ENCODE measurements at regions not wholly inside any gene's neighbourhood (a gene's known extent, or its start where the extent isn't known, plus 50 kb on each side); places are given as distances from the start of the nearest gene placed in this dataset.
"Not testable (repeated sequence)": the region's sequence is repeated elsewhere in the genome, so short reads cannot be mapped to it uniquely, and the experiment has no call there.

GRCh38 chr10:35827783-35828182 is 185.7 kb upstream of the FZD8 start:
- Histone ChIP-seq H3K4me1 (ENCODE audit: control insufficient read depth, insufficient read depth, low read length) (no peaks in the 10 kb centered on the region), H3K27ac (ENCODE audit: insufficient read depth, low read depth, low read length, poor library complexity, severe bottlenecking) (no peak overlapping the region), H3K4me3 (ENCODE audit: insufficient read depth, low read depth, low read length) (no peak overlapping the region), H3K36me3 (ENCODE audit: control insufficient read depth, insufficient read depth, low read length) (no peaks in the 10 kb centered on the region), H3K9me3 (ENCODE audit: control insufficient read depth, low read length) (no peaks in the 10 kb centered on the region), H3K27me3 (ENCODE audit: control insufficient read depth, insufficient read depth, low read length, poor library complexity, severe bottlenecking) (no peaks in the 10 kb centered on the region)
- WGBS, 2 experiments = 84 to 86% methylated on average over 9 of the region's 9 CpGs

- no peaks in the 10 kb centered on the region for H3K9me3 ChIP-seq (ENCODE audit: control insufficient read depth, low read length)
- WGBS, 2 experiments = 91 to 95% methylated on average over 3 of the region's 3 CpGs
- no peak overlapping the region for H3K27ac ChIP-seq (ENCODE audit: insufficient read depth, low read depth, low read length, poor library complexity, severe bottlenecking)
- H3K4me3 ChIP-seq (ENCODE audit: insufficient read depth, low read depth, low read length) = no peak overlapping the region
- H3K36me3 ChIP-seq (ENCODE audit: control insufficient read depth, insufficient read depth, low read length) = no peaks in the 10 kb centered on the region
- H3K4me1 ChIP-seq (ENCODE audit: control insufficient read depth, insufficient read depth, low read length) = no peaks in the 10 kb centered on the region
- H3K27me3 ChIP-seq (ENCODE audit: control insufficient read depth, insufficient read depth, low read length, poor library complexity, severe bottlenecking) = no peaks in the 10 kb centered on the region
These were observed 182.6 kb upstream of the FZD8 start for GRCh38 chr10:35824704-35825103.

- H3K27ac ChIP-seq (ENCODE audit: insufficient read depth, low read depth, low read length, poor library complexity, severe bottlenecking) = no peak overlapping the region
- no peaks in the 10 kb centered on the region for H3K36me3 ChIP-seq (ENCODE audit: control insufficient read depth, insufficient read depth, low read length)
- no peaks in the 10 kb centered on the region for H3K27me3 ChIP-seq (ENCODE audit: control insufficient read depth, insufficient read depth, low read length, poor library complexity, severe bottlenecking)
- H3K9me3 ChIP-seq (ENCODE audit: control insufficient read depth, low read length) = no peaks in the 10 kb centered on the region
- 53 to 55% methylated on average over 9 of the region's 9 CpGs for WGBS, 2 experiments
- H3K4me1 ChIP-seq (ENCODE audit: control insufficient read depth, insufficient read depth, low read length) = no peaks in the 10 kb centered on the region
- no peak overlapping the region for H3K4me3 ChIP-seq (ENCODE audit: insufficient read depth, low read depth, low read length)
These were observed 180.2 kb upstream of the FZD8 start for GRCh38 chr10:35822316-35822715.

GRCh38 chr10:35821339-35821911 is 179.3 kb upstream of the FZD8 start:
- 86% methylated on average over 4 of the region's 4 CpGs for WGBS, 2 experiments
- Histone ChIP-seq H3K27me3 (ENCODE audit: control insufficient read depth, insufficient read depth, low read length, poor library complexity, severe bottlenecking) (no peaks in the 10 kb centered on the region), H3K4me1 (ENCODE audit: control insufficient read depth, insufficient read depth, low read length) (no peaks in the 10 kb centered on the region), H3K36me3 (ENCODE audit: control insufficient read depth, insufficient read depth, low read length) (no peaks in the 10 kb centered on the region), H3K27ac (ENCODE audit: insufficient read depth, low read depth, low read length, poor library complexity, severe bottlenecking) (no peak overlapping the region), H3K9me3 (ENCODE audit: control insufficient read depth, low read length) (no peaks in the 10 kb centered on the region), H3K4me3 (ENCODE audit: insufficient read depth, low read depth, low read length) (no peak overlapping the region)

- Histone ChIP-seq H3K27ac (ENCODE audit: insufficient read depth, low read depth, low read length, poor library complexity, severe bottlenecking) (no peak overlapping the region), H3K9me3 (ENCODE audit: control insufficient read depth, low read length) (no peaks in the 10 kb centered on the region), H3K36me3 (ENCODE audit: control insufficient read depth, insufficient read depth, low read length) (no peaks in the 10 kb centered on the region), H3K4me3 (ENCODE audit: insufficient read depth, low read depth, low read length) (no peak overlapping the region), H3K27me3 (ENCODE audit: control insufficient read depth, insufficient read depth, low read length, poor library complexity, severe bottlenecking) (no peaks in the 10 kb centered on the region), H3K4me1 (ENCODE audit: control insufficient read depth, insufficient read depth, low read length) (no peaks in the 10 kb centered on the region)
- WGBS, 2 experiments = 97 to 98% methylated on average over 5 of the region's 5 CpGs
These were observed 177.6 kb upstream of the FZD8 start for GRCh38 chr10:35819736-35820135.

- H3K27me3 ChIP-seq (ENCODE audit: control insufficient read depth, insufficient read depth, low read length, poor library complexity, severe bottlenecking) = no peaks in the 10 kb centered on the region
- no peaks in the 10 kb centered on the region for H3K9me3 ChIP-seq (ENCODE audit: control insufficient read depth, low read length)
- 91 to 92% methylated on average over 3 of the region's 3 CpGs for WGBS, 2 experiments
- no peaks in the 10 kb centered on the region for H3K4me1 ChIP-seq (ENCODE audit: control insufficient read depth, insufficient read depth, low read length)
- H3K27ac ChIP-seq (ENCODE audit: insufficient read depth, low read depth, low read length, poor library complexity, severe bottlenecking) = no peak overlapping the region
- no peaks in the 10 kb centered on the region for H3K36me3 ChIP-seq (ENCODE audit: control insufficient read depth, insufficient read depth, low read length)
- no peak overlapping the region for H3K4me3 ChIP-seq (ENCODE audit: insufficient read depth, low read depth, low read length)
These were observed 176.9 kb upstream of the FZD8 start for GRCh38 chr10:35819011-35819410.

- H3K9me3 ChIP-seq (ENCODE audit: control insufficient read depth, low read length); H3K27me3 ChIP-seq (ENCODE audit: control insufficient read depth, insufficient read depth, low read length, poor library complexity, severe bottlenecking); H3K36me3 ChIP-seq (ENCODE audit: control insufficient read depth, insufficient read depth, low read length); H3K4me1 ChIP-seq (ENCODE audit: control insufficient read depth, insufficient read depth, low read length); H3K4me3 ChIP-seq (ENCODE audit: insufficient read depth, low read depth, low read length); H3K27ac ChIP-seq (ENCODE audit: insufficient read depth, low read depth, low read length, poor library complexity, severe bottlenecking): not testable (repeated sequence)
- 94 to 99% methylated on average over 3 to 4 of the region's 5 CpGs for WGBS, 2 experiments
These were observed 175.0 kb upstream of the FZD8 start for GRCh38 chr10:35817109-35817508.

GRCh38 chr10:35813219-35813618 is 171.1 kb upstream of the FZD8 start:
- Histone ChIP-seq H3K27me3 (ENCODE audit: control insufficient read depth, insufficient read depth, low read length, poor library complexity, severe bottlenecking) (no peaks in the 10 kb centered on the region), H3K9me3 (ENCODE audit: control insufficient read depth, low read length) (no peaks in the 10 kb centered on the region), H3K4me3 (ENCODE audit: insufficient read depth, low read depth, low read length) (no peak overlapping the region), H3K27ac (ENCODE audit: insufficient read depth, low read depth, low read length, poor library complexity, severe bottlenecking) (no peak overlapping the region), H3K4me1 (ENCODE audit: control insufficient read depth, insufficient read depth, low read length) (no peaks in the 10 kb centered on the region), H3K36me3 (ENCODE audit: control insufficient read depth, insufficient read depth, low read length) (no peaks in the 10 kb centered on the region)
- WGBS, 2 experiments = 93 to 98% methylated on average over 3 of the region's 4 CpGs

GRCh38 chr10:35808344-35808743 is 166.2 kb upstream of the FZD8 start:
- no peaks in the 10 kb centered on the region for H3K9me3 ChIP-seq (ENCODE audit: control insufficient read depth, low read length)
- no peak overlapping the region for H3K27ac ChIP-seq (ENCODE audit: insufficient read depth, low read depth, low read length, poor library complexity, severe bottlenecking)
- no peak overlapping the region for H3K4me3 ChIP-seq (ENCODE audit: insufficient read depth, low read depth, low read length)
- WGBS, 2 experiments = 93 to 100% methylated on average over 1 of the region's 1 CpG
- no peaks in the 10 kb centered on the region for H3K27me3 ChIP-seq (ENCODE audit: control insufficient read depth, insufficient read depth, low read length, poor library complexity, severe bottlenecking)
- H3K4me1 ChIP-seq (ENCODE audit: control insufficient read depth, insufficient read depth, low read length) = peaks cover 3% of the 10 kb centered on the region
- H3K36me3 ChIP-seq (ENCODE audit: control insufficient read depth, insufficient read depth, low read length) = no peaks in the 10 kb centered on the region

GRCh38 chr10:35803046-35803445 is 160.9 kb upstream of the FZD8 start:
- WGBS, 2 experiments = 61 to 73% methylated on average over 2 of the region's 2 CpGs
- H3K4me1 ChIP-seq (ENCODE audit: control insufficient read depth, insufficient read depth, low read length) = peaks cover 8% of the 10 kb centered on the region
- no peaks in the 10 kb centered on the region for H3K36me3 ChIP-seq (ENCODE audit: control insufficient read depth, insufficient read depth, low read length)
- no peak overlapping the region for H3K27ac ChIP-seq (ENCODE audit: insufficient read depth, low read depth, low read length, poor library complexity, severe bottlenecking)
- no peaks in the 10 kb centered on the region for H3K9me3 ChIP-seq (ENCODE audit: control insufficient read depth, low read length)
- no peaks in the 10 kb centered on the region for H3K27me3 ChIP-seq (ENCODE audit: control insufficient read depth, insufficient read depth, low read length, poor library complexity, severe bottlenecking)
- H3K4me3 ChIP-seq (ENCODE audit: insufficient read depth, low read depth, low read length) = no peak overlapping the region

- Histone ChIP-seq H3K27ac (ENCODE audit: insufficient read depth, low read depth, low read length, poor library complexity, severe bottlenecking) (no peak overlapping the region), H3K36me3 (ENCODE audit: control insufficient read depth, insufficient read depth, low read length) (no peaks in the 10 kb centered on the region), H3K4me1 (ENCODE audit: control insufficient read depth, insufficient read depth, low read length) (no peaks in the 10 kb centered on the region), H3K9me3 (ENCODE audit: control insufficient read depth, low read length) (no peaks in the 10 kb centered on the region), H3K4me3 (ENCODE audit: insufficient read depth, low read depth, low read length) (no peak overlapping the region), H3K27me3 (ENCODE audit: control insufficient read depth, insufficient read depth, low read length, poor library complexity, severe bottlenecking) (no peaks in the 10 kb centered on the region)
- 89 to 100% methylated on average over 1 of the region's 2 CpGs for WGBS, 2 experiments
These were observed 155.1 kb upstream of the FZD8 start for GRCh38 chr10:35797187-35797586.

Measured in ectodermal cell (in vitro differentiated cells).